Activated naive CD8-positive, alpha-beta T cell treated with anti-CD3 and anti-CD28 coated beads, Interleukin-2, amount 50 U/mL, for 16 hours (primary cell): ENCODE measurements at regions not wholly inside any gene's neighbourhood (a gene's known extent, or its start where the extent isn't known, plus 50 kb on each side); places are given as distances from the start of the nearest gene placed in this dataset.

Source experiments
- DNase-seq: peaks from one replicate; pipeline ENCODE4 v3.0.0-alpha.2; 2020; ENCODE audit warnings: low read depth, low spot score

- no peak for DNase-seq
These were observed 349.8 kb downstream of the ENC1 start for GRCh38 chr5:74290634-74291241.

GRCh38 chr5:74289691-74290090, 350.8 kb downstream of the ENC1 start:
- DNase-seq, result no peak

DNA sequence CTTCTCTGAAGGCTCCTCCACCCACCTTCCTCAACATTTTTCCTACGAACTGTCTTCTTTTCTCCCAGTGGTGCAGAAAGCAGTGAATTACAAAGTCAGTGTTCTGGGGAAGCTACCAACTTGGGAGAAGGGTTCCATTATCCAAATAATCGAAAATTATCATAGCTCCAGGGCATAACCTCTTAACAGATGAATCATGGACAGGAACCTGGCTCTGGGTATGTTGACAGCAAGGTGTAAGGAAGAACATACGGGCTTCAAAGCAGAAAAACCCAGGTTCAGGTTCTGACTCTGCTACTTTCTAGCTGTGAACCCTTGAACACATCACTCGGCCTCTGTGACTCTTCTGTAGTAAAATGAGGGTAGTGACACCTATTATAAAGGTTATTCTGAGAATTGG, 351.3 kb downstream of the ENC1 start:
- no peak for DNase-seq

GRCh38 chr5:74288448-74289108, 351.9 kb downstream of the ENC1 start:
- no peak for DNase-seq

- DNase-seq, result no peak
These were observed 352.5 kb downstream of the ENC1 start for GRCh38 chr5:74288038-74288437.

- no peak for DNase-seq
These were observed 353.5 kb downstream of the ENC1 start for GRCh38 chr5:74286734-74287695.

DNA sequence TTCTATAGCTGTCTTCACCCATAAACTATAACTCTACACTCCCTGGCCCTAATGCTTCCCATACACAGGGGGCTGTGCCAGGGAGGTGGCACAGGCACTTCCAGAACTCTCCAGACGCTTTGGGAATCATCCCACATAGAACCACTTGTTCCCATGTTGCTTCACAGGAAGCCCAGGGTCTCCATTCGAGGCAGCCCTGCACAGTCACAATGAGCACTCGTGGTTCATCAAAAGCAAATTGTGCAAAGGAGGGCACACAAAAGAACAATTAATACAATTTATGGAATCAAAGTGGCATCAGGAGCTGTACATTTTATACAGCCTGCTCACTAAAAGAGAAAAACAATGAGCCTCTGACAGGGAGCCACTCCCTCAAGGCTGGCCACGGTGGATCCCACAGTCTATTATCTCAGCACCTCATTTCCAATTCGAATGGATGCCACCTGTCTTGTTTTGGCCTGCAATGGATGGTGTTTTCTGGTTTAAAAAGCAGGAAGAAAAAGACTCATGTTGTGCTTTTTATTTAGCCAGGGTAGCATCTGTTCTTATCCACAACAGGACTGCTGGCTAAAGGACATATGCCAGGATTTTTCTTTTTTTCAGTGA, 354.8 kb downstream of the ENC1 start:
- no peak for DNase-seq

DNA sequence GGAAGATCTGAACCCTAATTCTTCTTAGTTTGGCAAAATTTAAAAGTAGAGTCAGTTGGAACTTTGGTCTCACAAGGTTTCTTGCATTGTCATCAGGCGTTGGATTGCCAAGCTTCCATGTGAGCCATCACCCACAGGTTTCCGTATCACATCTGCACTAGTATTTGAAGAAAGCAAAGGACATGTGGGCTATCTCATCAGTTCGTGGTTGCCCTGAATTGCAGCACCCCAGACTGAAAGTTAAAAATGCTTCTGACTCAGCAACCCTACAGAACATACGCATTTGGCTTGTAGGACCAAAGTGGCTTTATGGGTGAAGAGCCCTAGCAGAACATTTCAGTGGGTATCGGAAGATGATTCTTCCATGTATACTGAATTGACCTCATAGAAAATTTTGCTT, 358.0 kb downstream of the ENC1 start:
- no peak for DNase-seq

- DNase-seq, result no peak
These were observed 359.4 kb downstream of the ENC1 start for GRCh38 chr5:74281166-74281565.

DNA sequence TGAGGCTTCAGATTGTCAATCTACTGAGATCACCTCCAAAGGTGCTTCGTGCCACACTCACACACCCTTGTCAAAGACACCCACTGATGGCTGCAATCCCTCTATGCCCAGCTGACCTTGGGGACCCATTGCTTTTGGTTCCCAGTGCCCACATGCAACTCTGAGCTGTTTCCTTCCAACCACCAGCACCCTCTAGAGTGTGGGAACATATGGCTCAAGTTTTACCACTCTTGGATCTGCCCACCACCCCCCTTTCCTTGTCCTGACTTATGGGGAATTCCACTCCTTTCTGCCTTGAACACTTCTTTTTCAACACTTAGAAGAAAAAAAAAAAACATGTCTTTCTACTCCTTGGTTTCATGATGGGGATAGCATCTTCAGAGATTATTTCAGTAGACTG, 360.2 kb downstream of the ENC1 start:
- DNase-seq, result no peak

DNA sequence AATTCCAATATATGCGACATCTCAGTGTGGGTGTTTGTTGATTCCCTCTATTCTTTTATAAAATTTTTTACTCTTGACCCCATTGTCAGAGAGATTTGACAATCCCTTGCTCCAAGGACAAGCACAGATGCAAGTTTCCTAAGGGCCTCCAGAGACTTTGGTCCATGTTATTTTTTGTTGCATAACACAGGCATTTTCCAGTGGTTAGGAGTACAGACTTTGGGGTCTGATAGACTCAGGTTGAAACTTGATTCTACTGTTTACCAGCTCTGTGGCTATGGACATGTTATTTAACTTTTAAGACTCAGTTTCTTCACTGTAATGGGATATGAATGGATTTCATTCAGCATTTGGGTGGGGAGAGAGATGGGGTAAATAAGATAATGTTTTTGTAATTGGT, 361.3 kb downstream of the ENC1 start:
- no peak for DNase-seq

GRCh38 chr5:74277418-74277817, 363.1 kb downstream of the ENC1 start:
- DNase-seq, result no peak

GRCh38 chr5:74275171-74275992, 365.1 kb downstream of the ENC1 start:
- no peak for DNase-seq

GRCh38 chr5:74274326-74274725, 366.2 kb downstream of the ENC1 start:
- no peak for DNase-seq

- no peak for DNase-seq
These were observed 367.6 kb downstream of the ENC1 start for GRCh38 chr5:74272831-74273451.

- DNase-seq, result no peak
These were observed 368.3 kb downstream of the ENC1 start for GRCh38 chr5:74272024-74272775.

DNA sequence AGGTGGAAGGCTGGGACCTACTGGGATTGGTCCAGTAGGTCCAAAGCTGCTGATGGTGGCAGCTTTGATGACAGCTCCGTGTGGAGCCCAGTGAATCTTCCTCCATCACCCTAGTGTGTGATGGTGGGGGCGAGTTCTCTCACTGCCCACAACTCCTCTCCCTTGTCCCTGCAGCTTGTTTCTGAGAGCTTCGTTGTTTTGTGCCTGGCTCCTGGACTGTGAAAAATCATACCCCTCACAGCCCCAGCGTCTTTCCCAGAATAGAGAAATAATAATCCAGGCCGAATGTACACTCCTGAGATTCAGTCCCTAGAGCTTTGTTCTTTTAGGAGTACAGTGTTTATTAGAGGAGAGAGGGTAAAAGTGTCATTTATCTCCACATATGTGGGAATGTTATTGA, 372.2 kb downstream of the ENC1 start:
- DNase-seq, result no peak

GRCh38 chr5:74266836-74267235, 373.7 kb downstream of the ENC1 start:
- DNase-seq, result no peak

DNA sequence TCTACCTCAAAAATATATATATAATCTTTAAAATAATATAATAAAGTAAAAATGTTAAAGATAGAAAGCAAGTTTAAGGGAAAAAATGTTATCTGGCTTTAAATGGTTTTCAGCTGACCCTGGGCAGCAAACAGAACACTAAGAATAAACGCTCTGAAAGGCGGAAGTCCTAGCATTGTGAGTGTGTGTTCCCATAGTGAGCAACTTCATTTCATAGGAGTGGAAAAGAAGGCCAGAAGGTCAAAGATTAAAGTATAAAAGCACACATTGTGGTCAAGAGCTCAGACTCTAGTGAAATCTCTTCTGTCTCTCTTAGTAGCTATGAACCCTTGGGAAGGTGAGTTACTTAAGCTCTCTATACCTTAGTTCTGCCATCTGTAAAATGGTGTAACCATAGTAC, 374.4 kb downstream of the ENC1 start:
- DNase-seq, result no peak

GRCh38 chr5:74262544-74263207, 377.9 kb downstream of the ENC1 start:
- no peak for DNase-seq
